Gastroesophageal sphincter (tissue), 3 donors: ENCODE measurements at regions not wholly inside any gene's neighbourhood (a gene's known extent, or its start where the extent isn't known, plus 50 kb on each side); places are given as distances from the start of the nearest gene placed in this dataset.

ENCODE experiments used
- CTCF ChIP-seq, 4 experiments: fragments of 200-600 bp in 2 of 4; fragments of 450-650 bp in 2 of 4; sonication (generic) in 1 of 4; IDR thresholded peaks; one replicate each; pipeline ENCODE4 v1.5.1; 2017 to 2019; ENCODE audit warnings: antibody characterized with exemption in 4 of 4, mild to moderate bottlenecking in 2 of 4, moderate library complexity in 2 of 4
- EP300 ChIP-seq: sonication (generic); formaldehyde crosslinking; IDR thresholded peaks from one replicate; pipeline ENCODE4 v1.6.1; 2017; ENCODE audit warnings: antibody characterized with exemption, mild to moderate bottlenecking
- POLR2A ChIP-seq, 2 donors: fragments of 450-650 bp; IDR thresholded peaks; one replicate each; pipeline ENCODE4 v1.6.1; 2017; ENCODE audit warnings: antibody characterized with exemption in 2 of 2, mild to moderate bottlenecking in 2 of 2, moderate library complexity in 1 of 2
- POLR2AphosphoS5 ChIP-seq: sonication (generic); formaldehyde crosslinking; IDR thresholded peaks from one replicate; pipeline ENCODE4 v1.6.1; 2017; ENCODE audit warnings: antibody characterized with exemption

GRCh38 chr21:39050841-39051587 is 132.2 kb downstream of the PSMG1 start:
- TF ChIP-seq POLR2A (IDR thresholded peaks at IDR 0.05) (no peak), CTCF (IDR thresholded peaks at IDR 0.05) (no peak), POLR2AphosphoS5 (no peak), EP300 (no peak)
